ENCODE measurements at regions not wholly inside any gene's neighbourhood (a gene's known extent, or its start where the extent isn't known, plus 50 kb on each side); places are given as distances from the start of the nearest gene placed in this dataset.

GRCh38 chr2:207236156-207236935 is 70.6 kb upstream of the KLF7 start:
- DNase-seq, result no peak

DNA sequence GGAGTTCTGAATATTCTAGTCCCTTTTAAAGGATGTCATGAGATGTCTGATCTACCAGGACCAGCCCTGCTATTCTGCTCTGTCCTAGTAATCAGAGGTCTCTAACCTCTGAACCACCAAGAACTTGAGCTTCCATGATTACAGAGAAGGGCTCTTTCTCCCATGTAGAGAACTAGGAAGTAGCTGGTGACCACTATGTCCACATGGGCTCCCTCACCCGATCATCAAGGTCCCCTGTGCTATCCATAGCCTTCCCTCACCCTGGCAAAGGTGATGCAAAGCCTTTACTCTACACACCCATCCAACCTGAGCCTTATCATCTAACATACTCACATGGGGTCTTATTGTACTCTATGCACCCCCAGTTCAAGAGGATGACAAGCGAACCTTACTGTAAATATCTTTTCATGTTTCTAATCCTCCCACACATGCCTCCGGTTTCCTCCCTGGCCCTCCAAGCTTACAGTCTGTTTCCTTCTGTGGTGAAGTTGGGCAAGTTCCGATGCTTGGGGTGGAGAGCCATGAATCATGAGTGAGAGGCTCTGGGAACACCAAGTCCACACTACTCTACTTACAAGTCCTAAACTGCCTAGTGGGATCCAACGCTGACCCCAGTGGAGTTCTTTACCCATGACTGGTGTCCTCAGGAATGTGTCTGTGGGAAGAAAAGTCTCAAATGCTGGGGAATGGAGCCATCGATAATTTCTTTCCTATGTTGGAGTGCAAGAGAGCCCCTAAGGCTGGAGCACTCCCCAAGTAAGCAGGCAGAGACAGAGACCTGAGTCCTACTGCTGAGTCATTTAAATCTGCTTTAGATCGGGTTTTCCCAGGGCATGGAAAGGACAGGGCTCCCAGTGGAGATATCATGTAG is 73.3 kb upstream of the KLF7 start:
- DNase-seq, result peak in 1 of 2 experiments; percentile 38

GRCh38 chr2:207239754-207240494 is 74.2 kb upstream of the KLF7 start:
- DNase-seq, result no peak

GRCh38 chr2:207240649-207241048 is 74.9 kb upstream of the KLF7 start:
- no peak for DNase-seq

DNA sequence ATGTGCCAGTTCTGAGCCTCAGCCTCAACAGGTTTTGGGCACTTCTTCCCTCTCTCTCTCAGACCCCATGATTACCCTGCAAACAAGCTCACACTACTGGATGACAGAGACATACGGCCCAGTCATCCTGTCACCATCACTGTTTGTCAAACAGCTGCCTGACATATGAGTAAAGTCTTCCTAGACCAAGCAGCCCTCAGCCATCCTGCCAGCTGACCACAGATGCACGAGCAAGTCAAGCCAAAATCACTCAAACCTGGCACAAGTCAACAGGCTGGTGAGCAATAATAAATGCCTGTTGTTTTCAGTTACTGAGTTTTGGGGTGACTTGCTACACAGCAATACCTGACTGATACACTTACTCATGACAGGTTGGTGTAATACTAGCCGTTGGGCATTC is 75.5 kb upstream of the KLF7 start:
- DNase-seq, result no peak

GRCh38 chr2:207243601-207244000 is 77.9 kb upstream of the KLF7 start:
- no peak for DNase-seq

DNA sequence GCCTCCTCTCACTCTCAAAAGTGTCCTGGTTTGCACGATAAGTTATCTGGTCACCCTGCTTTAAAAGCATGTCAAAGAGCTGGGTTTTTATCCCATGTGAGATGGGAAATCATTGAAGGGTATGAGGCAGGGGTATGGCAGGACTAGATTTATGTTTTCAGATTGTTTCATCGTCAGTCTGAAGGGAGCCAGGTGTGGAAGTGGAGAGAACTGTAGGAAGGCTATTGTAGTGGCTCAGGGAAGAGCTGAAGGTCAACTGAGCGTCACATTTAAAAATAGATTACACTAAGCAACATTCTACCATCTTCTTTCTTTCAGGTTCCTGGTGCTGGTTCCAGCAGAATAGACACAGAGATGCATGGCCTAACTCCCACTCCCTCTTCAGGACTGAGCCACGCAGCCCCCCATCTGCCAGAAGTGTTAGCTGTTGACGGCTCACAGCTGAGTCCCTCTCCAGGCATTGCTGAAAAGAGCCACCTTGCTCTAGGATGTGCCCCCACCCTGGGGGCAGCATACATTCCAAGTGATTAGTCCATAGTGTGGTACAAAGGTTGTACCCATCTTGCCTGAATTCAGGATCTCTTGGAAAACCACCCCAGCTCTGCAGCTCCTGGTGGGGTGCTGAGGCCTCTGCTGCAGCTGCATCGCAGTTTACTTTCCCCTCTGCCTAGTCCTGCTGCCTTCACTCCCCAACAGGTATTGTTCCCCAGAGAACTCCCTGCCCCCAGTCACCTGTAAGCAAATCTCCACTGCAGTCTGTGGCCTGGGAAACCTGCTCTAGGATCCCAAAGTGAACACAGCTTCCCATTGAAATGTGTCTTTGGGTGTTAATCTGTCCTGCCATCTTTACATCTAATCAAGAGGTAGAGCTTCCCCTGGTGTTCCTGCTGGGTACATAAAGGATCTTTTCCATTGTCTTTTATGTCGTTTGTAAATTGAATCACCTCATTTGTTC is 79.5 kb upstream of the KLF7 start:
- DNase-seq, result no peak

DNA sequence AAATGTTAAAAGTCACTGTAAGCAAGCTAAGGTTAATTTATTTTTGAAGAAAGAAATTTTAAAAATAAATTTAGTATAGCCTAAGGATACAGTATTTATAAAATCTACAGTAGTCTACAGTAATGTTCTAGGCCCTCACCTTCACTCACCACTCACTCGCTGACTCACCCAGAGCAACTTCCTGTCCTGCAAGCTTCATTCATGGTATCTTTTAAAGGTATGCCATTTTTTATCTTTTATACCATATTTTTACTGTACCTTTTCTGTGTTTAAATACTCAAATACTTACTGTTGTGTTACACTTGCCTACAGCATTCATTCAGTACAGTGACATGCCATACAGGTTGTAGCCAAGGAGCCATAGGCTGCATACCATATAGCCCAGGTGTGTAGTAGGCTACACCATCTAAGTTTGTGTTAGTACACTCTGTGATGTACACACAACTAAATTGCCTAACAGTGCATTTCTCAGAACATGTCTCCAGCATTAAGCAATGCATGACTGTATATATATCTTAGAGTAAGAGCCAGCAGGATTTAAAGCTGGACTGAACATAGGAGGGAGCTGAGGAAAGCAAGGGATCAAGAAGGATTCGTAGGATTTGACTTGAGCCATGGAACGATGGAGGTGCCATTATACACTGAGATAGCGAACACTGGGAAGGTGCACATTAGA is 83.1 kb upstream of the KLF7 start:
- no peak for DNase-seq

DNA sequence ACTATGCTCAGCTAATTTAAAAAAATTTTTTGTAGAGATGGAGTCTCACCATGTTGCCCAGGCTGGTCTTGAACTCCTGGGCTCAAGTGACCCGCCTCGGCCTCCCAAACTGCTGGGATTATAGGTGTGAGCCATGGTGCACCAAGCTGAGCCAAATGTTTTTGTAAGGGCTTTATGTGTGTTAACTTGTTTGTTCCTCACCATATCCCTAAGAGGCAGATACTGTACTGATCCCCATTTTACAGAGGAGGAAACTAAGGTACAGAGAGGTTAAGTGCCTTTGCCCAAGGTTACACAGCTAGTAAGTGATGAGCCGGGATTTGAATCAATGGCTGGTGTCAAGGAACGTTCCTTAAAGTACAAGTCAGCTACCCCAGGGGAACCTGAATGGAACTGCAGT is 85.3 kb upstream of the KLF7 start:
- no peak for DNase-seq

DNA sequence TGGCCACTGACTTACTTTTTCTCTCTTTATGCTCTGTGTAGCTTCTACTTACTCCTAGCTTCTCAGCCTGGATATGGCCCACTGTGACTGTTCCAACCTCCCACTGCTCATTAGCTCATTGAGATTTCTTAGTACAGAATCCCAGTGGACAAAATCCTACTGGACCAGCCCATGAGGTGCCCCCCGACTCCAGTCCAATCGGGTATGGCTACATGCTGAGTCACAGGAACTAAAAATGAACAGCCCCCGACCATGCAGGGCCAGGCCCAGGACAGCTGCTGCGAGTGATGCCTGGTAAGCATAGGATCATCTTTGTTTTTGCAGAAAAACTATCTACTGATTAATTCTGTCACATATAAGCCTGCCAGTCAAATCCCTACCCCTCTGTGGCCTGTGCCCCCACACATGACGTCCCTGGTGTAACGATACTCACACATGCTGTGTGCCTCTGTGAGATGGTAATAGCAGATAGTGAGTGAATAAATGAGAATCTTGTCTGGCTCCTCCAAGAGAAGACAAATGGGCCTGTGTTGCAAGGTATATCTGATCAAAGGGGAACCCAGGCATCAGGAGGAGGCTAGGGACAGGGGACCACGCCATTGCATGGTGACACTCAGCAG is 85.9 kb upstream of the KLF7 start:
- no peak for DNase-seq

DNA sequence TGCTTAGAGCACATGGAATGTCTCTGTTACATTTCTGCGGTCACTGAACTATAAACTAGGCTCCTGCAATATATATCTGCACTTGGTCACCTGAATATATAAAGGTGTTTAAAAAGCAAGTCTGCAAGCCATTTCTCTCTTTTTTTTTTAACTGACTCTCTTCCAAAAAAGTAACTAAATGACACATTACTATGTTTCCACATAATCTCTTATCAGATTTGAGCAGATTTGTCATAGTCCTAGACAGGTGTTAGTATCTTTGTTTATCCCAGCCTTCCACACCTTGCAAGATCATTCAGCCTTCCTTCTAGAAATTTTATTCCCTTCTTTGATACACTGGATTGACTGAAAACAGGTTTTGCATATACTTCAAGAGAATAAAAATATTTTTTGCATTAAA is 86.7 kb upstream of the KLF7 start:
- DNase-seq, result no peak

DNA sequence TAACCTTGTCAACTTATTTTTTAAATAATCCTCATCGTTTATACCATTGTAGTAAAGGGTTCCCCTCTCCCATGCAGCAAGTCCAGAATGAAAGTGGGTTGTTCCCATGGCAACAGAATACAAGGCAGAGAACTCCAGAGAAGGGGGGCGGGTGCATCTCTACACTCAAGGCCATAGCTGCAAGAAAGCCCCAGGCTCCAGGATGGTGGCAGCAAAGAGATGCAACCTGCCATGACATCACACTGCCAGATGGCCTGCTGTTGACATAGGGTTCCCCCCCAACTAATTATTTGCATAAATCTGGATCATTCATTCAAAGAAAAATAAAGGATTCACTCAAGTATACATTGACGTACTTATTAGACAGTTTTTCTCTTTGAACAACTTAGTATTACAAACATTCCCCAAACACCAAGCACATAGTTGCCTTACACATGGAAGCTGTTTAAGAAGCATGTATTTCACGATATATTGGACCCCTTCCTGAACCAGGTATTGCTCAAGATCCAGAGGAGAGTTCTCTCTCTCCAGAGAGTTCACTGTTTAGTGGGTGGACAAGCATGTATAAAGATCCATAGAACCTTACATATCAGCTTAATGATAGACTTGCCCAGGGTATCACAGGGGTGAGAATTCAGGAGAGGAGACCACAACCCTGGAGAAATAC is 87.4 kb upstream of the KLF7 start:
- DNase-seq, result no peak

DNA sequence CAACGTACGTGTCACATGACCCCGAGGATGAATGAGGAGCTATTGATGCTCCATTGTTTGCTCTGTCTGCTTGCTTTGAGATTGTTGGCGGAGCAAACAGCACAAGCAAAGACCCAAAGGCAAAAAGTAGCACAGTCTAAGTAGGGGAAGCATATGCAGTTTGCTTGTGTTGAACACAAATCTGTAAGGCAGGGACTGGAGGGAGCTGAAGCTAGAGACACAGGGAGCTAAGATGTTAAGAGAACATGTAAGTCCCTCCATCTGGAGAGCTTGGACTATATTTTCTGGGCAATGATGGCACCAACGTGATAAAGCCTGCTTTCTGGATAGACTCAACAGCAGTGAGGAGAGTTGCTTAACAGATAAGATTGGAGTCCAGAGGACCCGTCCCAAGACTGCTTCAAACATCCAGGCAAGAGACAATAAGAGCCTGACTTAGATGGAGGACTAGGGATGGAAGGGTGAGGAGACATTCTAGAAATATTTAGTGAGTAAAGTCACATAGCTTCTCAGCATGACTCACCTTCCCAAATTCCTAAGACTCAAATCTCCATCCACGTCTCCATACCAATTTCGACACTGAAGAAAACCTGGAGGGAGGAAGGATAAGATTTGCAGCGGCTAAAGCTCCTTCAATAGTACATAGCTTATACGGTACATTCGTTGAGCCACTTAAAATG is 88.1 kb upstream of the KLF7 start:
- DNase-seq, result no peak

DNA sequence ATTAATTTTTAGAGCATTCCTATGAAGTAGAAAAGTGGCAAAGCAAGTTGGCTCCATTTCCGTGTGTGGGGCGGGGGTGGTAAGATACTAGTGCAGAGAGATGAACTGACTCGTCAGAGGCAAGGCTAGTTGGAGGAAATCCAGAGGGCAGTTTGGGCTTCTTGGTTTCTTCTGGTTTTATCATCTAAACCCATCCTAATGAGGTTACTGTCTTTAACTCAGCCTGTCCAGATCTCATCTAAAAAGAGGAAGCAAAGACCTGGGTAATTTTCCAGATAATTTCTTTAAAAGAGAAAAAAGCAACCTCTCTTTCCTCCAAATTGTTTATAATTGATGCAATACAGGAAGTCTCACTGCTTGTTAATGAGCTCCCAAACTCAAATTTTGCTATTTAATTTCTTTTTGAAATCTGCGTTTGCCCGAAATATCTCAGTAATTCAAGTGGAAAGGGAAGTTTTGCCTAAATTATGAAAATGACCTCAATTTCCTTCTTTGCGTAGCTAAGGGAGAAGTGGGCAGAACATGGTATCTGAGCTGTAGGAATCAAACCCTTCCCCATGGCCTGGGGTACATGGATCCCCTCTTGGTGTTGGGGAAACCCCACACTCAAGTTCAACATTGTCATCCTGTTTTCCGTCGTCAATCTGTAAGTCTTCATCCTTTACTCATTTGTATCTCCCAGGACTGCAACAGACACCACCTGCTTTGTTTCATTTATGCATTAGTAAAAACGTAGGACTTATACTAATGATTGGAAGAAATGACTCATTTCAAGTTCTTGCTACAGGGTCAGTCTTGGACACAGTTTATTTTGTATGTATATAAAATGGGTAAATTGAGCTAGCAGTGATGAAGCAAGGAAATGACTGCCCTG is 89.1 kb upstream of the KLF7 start:
- DNase-seq, result no peak

GRCh38 chr2:207255565-207256470 is 90.1 kb upstream of the KLF7 start:
- no peak for DNase-seq

DNA sequence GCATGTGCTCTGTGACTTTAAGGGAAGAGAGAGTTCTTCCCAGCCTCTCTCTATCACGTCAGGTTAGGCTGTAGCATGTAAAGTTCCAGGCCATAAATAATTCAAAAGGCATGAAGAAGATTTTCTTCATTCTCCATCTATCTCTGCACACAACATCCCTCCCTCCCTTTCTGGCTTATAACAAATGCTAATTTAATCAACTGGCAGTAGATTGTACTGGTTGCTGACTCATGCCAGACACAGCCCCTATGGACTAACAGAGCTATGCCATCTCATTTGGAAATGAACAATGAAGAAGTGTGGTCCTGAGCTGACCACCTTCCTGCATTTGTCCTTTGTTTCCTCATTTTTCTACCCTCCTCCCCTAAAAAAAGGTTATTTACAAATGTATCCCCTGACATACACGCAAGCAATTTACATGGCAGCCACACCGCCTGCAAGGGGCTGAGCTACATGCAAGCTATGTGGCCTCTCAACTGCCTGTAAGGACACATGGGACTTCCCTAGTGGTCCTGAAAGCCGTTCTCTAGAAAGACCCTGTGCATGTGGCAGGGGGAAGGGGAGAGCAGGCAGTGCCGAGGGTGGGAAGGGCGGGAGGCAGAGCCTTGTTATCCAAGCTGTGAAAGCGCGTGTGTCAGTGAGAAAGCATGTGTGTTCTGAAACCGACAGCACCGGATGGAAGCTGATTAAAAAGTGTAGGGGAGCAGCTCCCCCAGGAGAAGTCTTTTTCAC is 90.9 kb upstream of the KLF7 start:
- no peak for DNase-seq

All from stimulated activated CD4-positive, alpha-beta T cell treated with anti-CD3 and anti-CD28 coated beads, Interleukin-4, amount 100 ng/mL, for 4 hours (primary cell).